ENCODE measurements at regions not wholly inside any gene's neighbourhood (a gene's known extent, or its start where the extent isn't known, plus 50 kb on each side); places are given as distances from the start of the nearest gene placed in this dataset.

DNA sequence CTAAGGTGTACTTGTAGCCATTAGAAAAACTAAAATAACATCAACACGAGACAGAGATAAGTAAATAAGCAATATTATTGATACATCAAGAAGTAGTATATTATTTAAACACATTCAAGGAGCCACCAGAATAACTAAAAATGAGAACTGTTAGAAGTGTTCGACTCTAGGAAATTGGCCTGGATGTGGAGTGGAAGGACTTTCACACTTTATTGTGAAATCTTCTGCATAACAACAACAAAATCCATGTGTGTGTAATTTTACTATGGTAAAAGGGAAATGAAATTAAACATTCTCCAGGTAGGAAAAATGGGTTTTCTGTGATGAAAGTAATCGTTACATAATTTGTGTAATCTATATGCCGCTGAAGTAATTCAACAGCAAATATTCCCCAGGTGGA is 96.3 kb upstream of the RNF152 start:
- H3K4me1 ChIP-seq (ENCODE audit: control insufficient read depth in 1 of 2, low read depth in 2 of 2), result peaks cover 36 to 45% of the 10 kb centered on the region in 2 donors
- ATAC-seq (ENCODE audit: insufficient number of reproducible peaks, low FRiP score, low read depth), result no peak
- no peak for DNase-seq (ENCODE audit: low spot score)
- no peaks in the 10 kb centered on the region for H3K36me3 ChIP-seq
- H3K27me3 ChIP-seq (replicated peaks; ENCODE audit: insufficient read depth), result no peaks in the 10 kb centered on the region
- no peak for TF ChIP-seq CTCF (IDR thresholded peaks at IDR 0.05)
- H3K9me3 ChIP-seq, result no peaks in the 10 kb centered on the region
- H3K27ac ChIP-seq, result no peak overlapping the region
- no peak overlapping the region for H3K4me3 ChIP-seq

- no peak overlapping the region for H3K4me3 ChIP-seq
- no peaks in the 10 kb centered on the region for H3K9me3 ChIP-seq
- H3K36me3 ChIP-seq, result no peaks in the 10 kb centered on the region
- no peak overlapping the region for H3K27ac ChIP-seq
- peaks cover 29 to 42% of the 10 kb centered on the region in 2 donors for H3K4me1 ChIP-seq (ENCODE audit: control insufficient read depth in 1 of 2, low read depth in 2 of 2)
- DNase-seq (ENCODE audit: low spot score), result no peak
- ATAC-seq (ENCODE audit: insufficient number of reproducible peaks, low FRiP score, low read depth), result no peak
- TF ChIP-seq CTCF (IDR thresholded peaks at IDR 0.05), result no peak
- no peaks in the 10 kb centered on the region for H3K27me3 ChIP-seq (replicated peaks; ENCODE audit: insufficient read depth)
Measured at GRCh38 chr18:61988100-61988499, 95.3 kb upstream of the RNF152 start.

GRCh38 chr18:61985681-61986080 is 92.9 kb upstream of the RNF152 start:
- H3K9me3 ChIP-seq, result no peaks in the 10 kb centered on the region
- DNase-seq (ENCODE audit: low spot score), result no peak
- H3K36me3 ChIP-seq, result no peaks in the 10 kb centered on the region
- ATAC-seq (ENCODE audit: insufficient number of reproducible peaks, low FRiP score, low read depth), result no peak
- H3K4me3 ChIP-seq, result no peak overlapping the region
- no peak for TF ChIP-seq CTCF (IDR thresholded peaks at IDR 0.05)
- H3K27me3 ChIP-seq (replicated peaks; ENCODE audit: insufficient read depth), result no peaks in the 10 kb centered on the region
- H3K27ac ChIP-seq, result no peak overlapping the region
- H3K4me1 ChIP-seq (ENCODE audit: control insufficient read depth in 1 of 2, low read depth in 2 of 2), result peaks cover 9 to 18% of the 10 kb centered on the region in 2 donors

DNA sequence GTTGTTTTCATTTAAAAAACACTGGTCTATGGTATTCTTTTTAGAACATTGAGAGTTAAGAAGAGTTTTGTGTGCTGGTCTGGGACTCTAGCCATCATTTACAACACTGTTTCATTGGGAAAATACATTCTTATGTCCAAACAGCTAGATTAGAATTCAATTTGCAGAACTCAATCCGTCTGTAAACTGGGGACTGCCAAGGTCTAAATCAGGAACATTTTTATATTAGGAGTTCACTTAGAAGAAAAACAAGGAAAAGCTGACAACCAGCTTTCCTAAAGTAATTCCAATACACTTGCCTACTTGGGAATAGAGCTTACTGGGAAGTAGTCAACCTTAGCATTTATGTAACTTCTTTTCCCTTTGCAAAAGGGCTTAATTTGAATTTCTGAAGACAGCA is 91.5 kb upstream of the RNF152 start:
- Histone ChIP-seq H3K4me1 (ENCODE audit: control insufficient read depth in 1 of 2, low read depth in 2 of 2) (peaks cover 9 to 18% of the 10 kb centered on the region in 2 donors), H3K9me3 (no peaks in the 10 kb centered on the region), H3K27me3 (replicated peaks; ENCODE audit: insufficient read depth) (no peaks in the 10 kb centered on the region), H3K4me3 (no peak overlapping the region), H3K27ac (peak overlapping the region in 1 of 2 donors; percentile 12), H3K36me3 (no peaks in the 10 kb centered on the region)
- DNase-seq (ENCODE audit: low spot score) (no peak), ATAC-seq (ENCODE audit: insufficient number of reproducible peaks, low FRiP score, low read depth) (no peak)
- TF ChIP-seq CTCF (IDR thresholded peaks at IDR 0.05), result no peak

DNA sequence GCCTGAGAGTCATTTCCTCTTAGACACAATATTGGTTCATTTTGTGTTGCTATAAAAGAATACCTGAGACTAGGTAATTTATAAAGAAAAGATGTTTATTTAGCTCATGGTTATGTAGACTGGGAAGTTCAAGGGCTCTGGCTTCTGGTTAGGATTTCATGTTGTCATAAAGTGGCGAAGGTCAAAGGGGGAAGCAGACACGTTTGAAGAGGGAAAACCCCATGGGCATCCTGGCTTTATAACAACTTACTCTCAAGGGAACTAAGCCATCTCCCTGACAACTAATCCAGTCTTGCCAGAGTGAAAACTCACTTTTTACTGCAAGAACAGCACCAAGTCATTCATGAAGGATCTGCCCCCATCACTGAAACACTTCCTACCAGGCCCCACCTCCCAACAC is 89.7 kb upstream of the RNF152 start:
- Histone ChIP-seq H3K4me1 (ENCODE audit: control insufficient read depth in 1 of 2, low read depth in 2 of 2) (peaks cover 9 to 18% of the 10 kb centered on the region in 2 donors), H3K36me3 (no peaks in the 10 kb centered on the region), H3K27me3 (replicated peaks; ENCODE audit: insufficient read depth) (no peaks in the 10 kb centered on the region), H3K27ac (no peak overlapping the region), H3K4me3 (no peak overlapping the region), H3K9me3 (no peaks in the 10 kb centered on the region)
- DNase-seq (ENCODE audit: low spot score) (no peak), ATAC-seq (ENCODE audit: insufficient number of reproducible peaks, low FRiP score, low read depth) (no peak)
- TF ChIP-seq CTCF (IDR thresholded peaks at IDR 0.05), result no peak

All from thoracic aorta (tissue), 2 donors.